GM12891 (cell line): ENCODE measurements at regions not wholly inside any gene's neighbourhood (a gene's known extent, or its start where the extent isn't known, plus 50 kb on each side); places are given as distances from the start of the nearest gene placed in this dataset.

Experiments used
- POLR2A ChIP-seq: IDR thresholded peaks from 2 replicates; pipeline ENCODE4 v1.6.1; 2011; ENCODE audit warnings: low read depth, low read length, control low read depth
- POLR2AphosphoS5 ChIP-seq: IDR thresholded peaks from 2 replicates; pipeline ENCODE4 v1.6.1; 2011; ENCODE audit warnings: low read depth, low read length, control low read depth
- SPI1 ChIP-seq: IDR thresholded peaks from 2 replicates; pipeline ENCODE4 v1.6.1; 2011; ENCODE audit warnings: low read depth, low read length, control low read depth

GRCh38 chr9:74094766-74095165 is 402.4 kb upstream of the RORB start:
- TF ChIP-seq POLR2AphosphoS5 (no peak), POLR2A (no peak), SPI1 (no peak)
